H1 (cell line): ENCODE measurements at regions not wholly inside any gene's neighbourhood (a gene's known extent, or its start where the extent isn't known, plus 50 kb on each side); places are given as distances from the start of the nearest gene placed in this dataset.

Experiments used
- CTCF ChIA-PET: fragments of 300-600 bp; sonication (Branson Sonifier 250); formaldehyde crosslinking; loops from one replicate; lab custom pipeline; 2021; ENCODE audit not compliant: partially characterized antibody; lab: Charles Lee
- POLR2A ChIA-PET: fragments of 300-600 bp; sonication (Branson Sonifier 250); formaldehyde crosslinking; loops from one replicate; lab custom pipeline; 2021; ENCODE audit warnings: inconsistent platforms; ENCODE audit not compliant: partially characterized antibody; lab: Charles Lee
- DNase-seq, 2 experiments: peaks; one replicate each; pipeline versions ENCODE4 v3.0.0 to v3.0.0-alpha.2; 2010 to 2022; ENCODE audit warnings: low spot score in 2 of 2, low read depth in 1 of 2, mixed read lengths in 1 of 2
- FAIRE-seq: peaks from 2 replicates; lab custom pipeline; 2011; peaks lifted over from hg19 to GRCh38; lab: Jason Lieb, UNC
- H2AFZ ChIP-seq: 2 replicates; pipeline ENCODE4 v1.8.1; 2012; ENCODE audit warnings: low read length, inconsistent platforms
- H2AK5ac ChIP-seq: 2 replicates; pipeline ENCODE4 v1.6.1; 2013; ENCODE audit warnings: low read depth, low read length
- H2BK120ac ChIP-seq: replicated peaks from 2 replicates; pipeline ENCODE3; 2013; ENCODE audit warnings: low read depth, low read length, inconsistent platforms
- H2BK12ac ChIP-seq: 2 replicates; pipeline ENCODE4 v1.6.1; 2013; ENCODE audit warnings: low read depth, low read length
- H2BK15ac ChIP-seq: 2 replicates; pipeline ENCODE4 v1.6.1; 2013; ENCODE audit warnings: low read length
- H2BK20ac ChIP-seq: 2 replicates; pipeline ENCODE4 v1.6.1; 2013; ENCODE audit warnings: low read length
- H2BK5ac ChIP-seq: 2 replicates; pipeline ENCODE4 v1.6.1; 2013; ENCODE audit warnings: low read depth, low read length
- H3K14ac ChIP-seq: 2 replicates; pipeline ENCODE4 v1.6.1; 2013; ENCODE audit warnings: inconsistent platforms; ENCODE audit not compliant: insufficient read length
- H3K18ac ChIP-seq: 2 replicates; pipeline ENCODE4 v1.6.1; 2013; ENCODE audit warnings: low read length; ENCODE audit errors: extremely low read depth
- H3K23ac ChIP-seq: 2 replicates; pipeline ENCODE4 v1.6.1; 2013; ENCODE audit warnings: inconsistent platforms; ENCODE audit not compliant: insufficient read length
- H3K23me2 ChIP-seq: 2 replicates; pipeline ENCODE4 v1.6.1; 2013; ENCODE audit warnings: low read depth, low read length
- H3K27ac ChIP-seq: 2 replicates; pipeline ENCODE4 v1.6.1; 2011; ENCODE audit warnings: low read depth, low read length, inconsistent platforms
- H3K27me3 ChIP-seq, 4 experiments: replicated peaks in 1 of 4; 1 replicate in 1 of 4; 2 replicates in 3 of 4; pipeline versions ENCODE4 v1.6.1 to v1.8.1; 2011 to 2013; ENCODE audit warnings: low read length in 3 of 4, mild to moderate bottlenecking in 3 of 4, inconsistent platforms in 2 of 4, mixed read lengths in 2 of 4, moderate library complexity in 1 of 4; ENCODE audit not compliant: control insufficient read depth in 3 of 4, insufficient read depth in 3 of 4; ENCODE audit errors: extremely low read depth in 1 of 4
- H3K36me3 ChIP-seq, 4 experiments: 2 replicates each; pipeline versions ENCODE4 v1.6.1 to v1.8.1; 2011 to 2013; ENCODE audit warnings: mild to moderate bottlenecking in 4 of 4, low read length in 3 of 4, moderate library complexity in 2 of 4, control low read depth in 1 of 4, inconsistent platforms in 1 of 4; ENCODE audit not compliant: insufficient read depth in 4 of 4, control insufficient read depth in 2 of 4
- H3K4ac ChIP-seq: replicated peaks from 2 replicates; pipeline ENCODE3; 2013; ENCODE audit warnings: low read length, low read depth, mixed read lengths, inconsistent platforms; ENCODE audit not compliant: insufficient read length
- H3K4me1 ChIP-seq, 4 experiments: replicated peaks in 1 of 4; 1 replicate in 1 of 4; 2 replicates in 3 of 4; pipeline versions ENCODE4 v1.6.1 to v1.8.1; 2011 to 2013; ENCODE audit warnings: low read length in 3 of 4, inconsistent platforms in 2 of 4, mixed read lengths in 1 of 4; ENCODE audit not compliant: insufficient read depth in 4 of 4, control insufficient read depth in 3 of 4
- H3K4me2 ChIP-seq, 2 experiments: 2 replicates each; pipeline versions ENCODE4 v1.6.1 to v1.8.1; 2011 to 2013; ENCODE audit warnings: low read depth in 2 of 2, low read length in 2 of 2, control low read depth in 1 of 2, inconsistent platforms in 1 of 2, mild to moderate bottlenecking in 1 of 2; ENCODE audit not compliant: insufficient read depth in 1 of 2
- H3K4me3 ChIP-seq, 4 experiments: fragments of 200-600, 300-600 bp in 1 of 4; sonication (generic), shearing (Covaris generic), sonication (Bioruptor Twin) in 1 of 4; 2 replicates each; pipeline versions ENCODE4 v1.5.1 to v1.8.1; 2011 to 2016; ENCODE audit warnings: low read length in 4 of 4, low read depth in 3 of 4, control low read depth in 2 of 4, inconsistent platforms in 2 of 4, mild to moderate bottlenecking in 2 of 4, mixed read lengths in 1 of 4, moderate library complexity in 1 of 4; ENCODE audit not compliant: insufficient read depth in 2 of 4; ENCODE audit errors: extremely low read depth in 1 of 4
- H3K56ac ChIP-seq: replicated peaks from 2 replicates; pipeline ENCODE3; 2013; ENCODE audit warnings: low read depth, mild to moderate bottlenecking, mixed read lengths, low read length, inconsistent platforms; ENCODE audit not compliant: insufficient read length
- H3K79me1 ChIP-seq: 2 replicates; pipeline ENCODE4 v1.6.1; 2013; ENCODE audit warnings: low read depth, low read length, control low read depth
- H3K79me2 ChIP-seq, 2 experiments: 2 replicates each; pipeline versions ENCODE4 v1.6.1 to v1.8.1; 2012 to 2013; ENCODE audit warnings: low read length in 2 of 2, mild to moderate bottlenecking in 2 of 2, inconsistent platforms in 1 of 2; ENCODE audit not compliant: insufficient read depth in 2 of 2, control insufficient read depth in 1 of 2
- H3K9ac ChIP-seq, 4 experiments: replicated peaks in 1 of 4; 1 replicate in 1 of 4; 2 replicates in 3 of 4; pipeline versions ENCODE4 v1.6.1 to v1.8.1; 2011 to 2013; ENCODE audit warnings: low read depth in 3 of 4, low read length in 3 of 4, control low read depth in 2 of 4, mild to moderate bottlenecking in 2 of 4, moderate library complexity in 2 of 4, inconsistent platforms in 1 of 4; ENCODE audit errors: extremely low read depth in 1 of 4
- H3K9me3 ChIP-seq, 2 experiments: 2 replicates each; pipeline versions ENCODE4 v1.6.1 to v1.8.1; 2012 to 2013; ENCODE audit warnings: mild to moderate bottlenecking in 2 of 2, moderate library complexity in 2 of 2, control low read depth in 1 of 2, inconsistent platforms in 1 of 2, low read depth in 1 of 2, low read length in 1 of 2, mixed read lengths in 1 of 2; ENCODE audit not compliant: insufficient read depth in 2 of 2
- H4K20me1 ChIP-seq, 2 experiments: replicated peaks in 1 of 2; 2 replicates each; pipeline versions ENCODE3 to v1.8.1; 2011 to 2013; ENCODE audit warnings: inconsistent platforms in 2 of 2, low read length in 2 of 2, mild to moderate bottlenecking in 1 of 2; ENCODE audit not compliant: insufficient read depth in 2 of 2, control insufficient read depth in 1 of 2
- H4K5ac ChIP-seq: 2 replicates; pipeline ENCODE4 v1.6.1; 2013; ENCODE audit warnings: low read length, low read depth, mixed read lengths, inconsistent platforms; ENCODE audit not compliant: insufficient read length
- H4K8ac ChIP-seq: 2 replicates; pipeline ENCODE4 v1.8.0; 2013; ENCODE audit warnings: mild to moderate bottlenecking, moderate library complexity, low read length, inconsistent platforms; ENCODE audit not compliant: insufficient read depth; ENCODE audit errors: extremely low read depth
- H4K91ac ChIP-seq: replicated peaks from 2 replicates; pipeline ENCODE3; 2013; ENCODE audit warnings: low read length, mixed read lengths, inconsistent platforms; ENCODE audit not compliant: insufficient read length
- KDM4A ChIP-seq: IDR thresholded peaks from one replicate; pipeline ENCODE4 v1.7.1; 2012; ENCODE audit warnings: low read depth, mild to moderate bottlenecking, moderate library complexity, low read length, inconsistent platforms; ENCODE audit not compliant: severe bottlenecking
- RNF2 ChIP-seq: fragments of 200-900, 300-1000 bp; sonication (generic); IDR thresholded peaks from 2 replicates; pipeline ENCODE4 v1.7.1; 2016; ENCODE audit warnings: borderline replicate concordance, low read depth, mild to moderate bottlenecking, antibody characterized with exemption, low read length; ENCODE audit not compliant: poor library complexity, severe bottlenecking; ENCODE audit errors: missing control alignments
- WGBS, 2 experiments: shearing (Covaris generic) in 1 of 2; methylation state at CpG; one replicate each; pipeline versions ENCODE4 v1.1.6 to v1.1.7; 2013 to 2015; ENCODE audit warnings: low lambda C conversion rate in 2 of 2, mixed read lengths in 2 of 2, inconsistent platforms in 1 of 2, low coverage in 1 of 2, missing lambda C conversion rate in 1 of 2; ENCODE audit not compliant: insufficient replicate concordance in 2 of 2, insufficient coverage in 1 of 2, insufficient read length in 1 of 2; ENCODE audit errors: extremely low coverage in 1 of 2, missing lambda C conversion rate in 1 of 2; 5-methylcytosine and 5-hydroxymethylcytosine counted together

GRCh38 chr5:38113880-38114279, 144.5 kb upstream of the EGFLAM start:
- Histone ChIP-seq H2BK120ac (no peak overlapping the region), H3K27me3 (no peaks in the 10 kb centered on the region), H3K18ac (no peak overlapping the region), H3K4ac (no peak overlapping the region), H3K4me3 (no peak overlapping the region), H3K56ac (no peak overlapping the region), H2BK5ac (no peak overlapping the region), H3K9me3 (no peaks in the 10 kb centered on the region), H3K23ac (no peak overlapping the region), H3K14ac (no peak overlapping the region), H3K4me1 (peaks cover 0 to 5% (median 0%) of the 10 kb centered on the region in 4 experiments; a peak in 3 of 7 replicates), H2BK12ac (no peak overlapping the region), H4K20me1 (no peaks in the 10 kb centered on the region), H2BK15ac (no peak overlapping the region), H2AFZ (no peak overlapping the region), H2AK5ac (no peak overlapping the region), H3K79me1 (no peaks in the 10 kb centered on the region), H3K79me2 (no peaks in the 10 kb centered on the region), H4K8ac (no peak overlapping the region), H3K27ac (no peak overlapping the region), H3K9ac (no peak overlapping the region), H4K91ac (no peak overlapping the region), H3K36me3 (no peaks in the 10 kb centered on the region), H4K5ac (no peak overlapping the region), H3K23me2 (no peaks in the 10 kb centered on the region), H2BK20ac (no peak overlapping the region), H3K4me2 (no peak overlapping the region)
- FAIRE-seq (no peak), DNase-seq (no peak)
- CTCF ChIA-PET = interaction anchor here (1.0 to 1.2 kb wide), 2 partner anchors 80 to 95 kb away, joined by 3 to 4 read pairs; no protein-coding TSS in a partner anchor
- POLR2A ChIA-PET = no interaction called here
- WGBS, 2 experiments = 87% methylated on average over 1 of the region's 1 CpG; no CpG with 5 or more reads in 1 of the 2 experiments
- TF ChIP-seq KDM4A = no peak
- TF ChIP-seq RNF2 = no peak
